ENCODE measurements at regions not wholly inside any gene's neighbourhood (a gene's known extent, or its start where the extent isn't known, plus 50 kb on each side); places are given as distances from the start of the nearest gene placed in this dataset.

GRCh38 chr4:74682567-74683359 is 111.6 kb downstream of the BTC start:
- WGBS (ENCODE audit: low lambda C conversion rate): 0% methylated on average over 2 of the region's 2 CpGs
- ATAC-seq: peak; percentile 93
- no peaks in the 10 kb centered on the region for H3K9me3 ChIP-seq (ENCODE audit: low read length)
- no peaks in the 10 kb centered on the region for H3K79me2 ChIP-seq (ENCODE audit: insufficient read depth, low read length)
- H4K20me1 ChIP-seq (ENCODE audit: insufficient read depth, low read length): no peaks in the 10 kb centered on the region
- H2AFZ ChIP-seq (ENCODE audit: low read length): peak overlapping the region; percentile 22
- DNase-seq (ENCODE audit: low spot score): peak; percentile 47
- intact Hi-C loops (cut with micrococcal nuclease; ENCODE audit: unreplicated experiment): no loop called here
- H3K4me3 ChIP-seq (replicated peaks in 1 of 3; ENCODE audit: insufficient read depth in 1 of 3, low read depth in 2 of 3, low read length in 3 of 3): no peak overlapping the region
- H3K36me3 ChIP-seq (replicated peaks in 1 of 2; ENCODE audit: control insufficient read depth in 1 of 2, insufficient read depth in 2 of 2, low read length in 2 of 2): no peaks in the 10 kb centered on the region
- H3K27me3 ChIP-seq (ENCODE audit: control insufficient read depth in 1 of 2, insufficient read depth in 2 of 2, low read length in 2 of 2): no peaks in the 10 kb centered on the region
- no TSS peak for BruUV-seq (replicated peaks)
- H3K27ac ChIP-seq (ENCODE audit: extremely low read length, insufficient read depth, low read length): no peak overlapping the region
- H3K4me2 ChIP-seq (ENCODE audit: low read depth, low read length): peak overlapping the region; percentile 21
- CTCF ChIA-PET (ENCODE audit: low intra/inter-chr PET ratio, low total read pairs): no interaction called here
- H3K4me1 ChIP-seq (ENCODE audit: insufficient read depth, low read length): peaks cover 9% of the 10 kb centered on the region; the same call in 1 of the 2 replicates
- in situ Hi-C loops (cut with HindIII; ENCODE audit: extremely low pct_ligation_motif_present, low pct_unique_long_range_greater_than_20kb): no loop called here
- POLR2A ChIA-PET: no interaction called here
- no peak for FAIRE-seq
- H3K9ac ChIP-seq (ENCODE audit: insufficient read depth, low read depth, low read length): no peak overlapping the region
- TF ChIP-seq ZNF101 (CRISPR knock-in tag; IDR thresholded peaks at IDR 0.05; ENCODE audit: borderline replicate concordance, low read depth): no peak
- TF ChIP-seq MAFK (conservative IDR thresholded peaks at IDR 0.05 in 1 of 2, IDR thresholded peaks at IDR 0.05 in 1 of 2; ENCODE audit: low read length in 2 of 2): peak; percentile 91 to 97
- TF ChIP-seq SAP130 (CRISPR knock-in tag; IDR thresholded peaks at IDR 0.05; ENCODE audit: low read depth): peak; percentile 26; the same call in 1 of the 2 replicates
- TF ChIP-seq ZFX (CRISPR knock-in tag; IDR thresholded peaks at IDR 0.05; ENCODE audit: low read depth): 0 out of 2 replicates have a peak, but pooled peaks have one; percentile 15
- TF ChIP-seq ZNF597 (CRISPR knock-in tag; IDR thresholded peaks at IDR 0.05): no peak
- TF ChIP-seq ZNF12 (CRISPR knock-in tag; IDR thresholded peaks at IDR 0.05): 0 out of 2 replicates have a peak, but pooled peaks have one; percentile 42
- peak; percentile 31 for TF ChIP-seq TEAD3 (CRISPR knock-in tag; optimal IDR thresholded peaks at IDR 0.05; ENCODE audit: borderline replicate concordance)
- peak; percentile 98 for TF ChIP-seq NFE2L2 (IDR thresholded peaks at IDR 0.05; ENCODE audit: low read length)
- TF ChIP-seq FOSL2 (CRISPR knock-in tag; IDR thresholded peaks at IDR 0.05): peak; percentile 66
- peak; percentile 89 for TF ChIP-seq MAFG (CRISPR knock-in tag; IDR thresholded peaks at IDR 0.05)
- TF ChIP-seq GATAD2A (CRISPR knock-in tag; IDR thresholded peaks at IDR 0.05): 0 out of 2 replicates have a peak, but pooled peaks have one; percentile 10
- peak; percentile 92 for TF ChIP-seq MAFF (IDR thresholded peaks at IDR 0.05; ENCODE audit: low read depth, low read length)
- TF ChIP-seq RORA (CRISPR knock-in tag; IDR thresholded peaks at IDR 0.05): no peak
- TF ChIP-seq ZKSCAN1 (IDR thresholded peaks at IDR 0.05; ENCODE audit: low read length): no peak
- TF ChIP-seq AKAP8 (CRISPR knock-in tag; IDR thresholded peaks at IDR 0.05): no peak
- TF ChIP-seq NFE2L1 (CRISPR knock-in tag; IDR thresholded peaks at IDR 0.05; ENCODE audit: borderline replicate concordance): peak; percentile 59; the same call in 1 of the 2 replicates
- peak; percentile 95 for TF ChIP-seq NFE2 (CRISPR knock-in tag; IDR thresholded peaks at IDR 0.05)
- TF ChIP-seq IRF1 (CRISPR knock-in tag; IDR thresholded peaks at IDR 0.05; ENCODE audit: low read depth): no peak
- TF ChIP-seq ZNF430 (CRISPR knock-in tag; IDR thresholded peaks at IDR 0.05): no peak
